Endothelial cell of umbilical vein (primary cell): ENCODE measurements at regions not wholly inside any gene's neighbourhood (a gene's known extent, or its start where the extent isn't known, plus 50 kb on each side); places are given as distances from the start of the nearest gene placed in this dataset.

Experiments
- BruUV-seq: library from RNA; stranded (reverse); fragments of 400-500 nt; replicated peaks from 2 replicates; lab custom pipeline; 2021; lab: Mats Ljungman, UMichigan
- CTCF ChIA-PET: fragments of 300-600, 350-600 bp; sonication (Branson Sonifier 250); formaldehyde crosslinking; loops from one replicate; lab custom pipeline; 2021; ENCODE audit warnings: antibody characterized with exemption, inconsistent platforms; lab: Charles Lee
- POLR2A ChIA-PET: fragments of 300-600, 350-600 bp; sonication (Branson Sonifier 250); formaldehyde crosslinking; loops from one replicate; lab custom pipeline; 2021; ENCODE audit warnings: antibody characterized with exemption, inconsistent platforms; lab: Charles Lee
- DNase-seq: peaks from one replicate; pipeline ENCODE4 v3.0.0-alpha.2; 2011; ENCODE audit warnings: low read depth, low spot score
- FAIRE-seq: peaks from 2 replicates; lab custom pipeline; 2011; peaks lifted over from hg19 to GRCh38; lab: Jason Lieb, UNC
- H2AFZ ChIP-seq: 2 replicates; pipeline ENCODE4 v1.6.0; 2012; ENCODE audit warnings: low read depth, low read length, control low read depth, inconsistent platforms
- H3K27ac ChIP-seq: 2 replicates; pipeline ENCODE4 v1.5.1; 2011; ENCODE audit warnings: low read depth, mild to moderate bottlenecking, control low read depth, low read length, moderate library complexity; ENCODE audit not compliant: insufficient read depth
- H3K27me3 ChIP-seq, 2 experiments: 2 replicates each; pipeline versions ENCODE4 v1.6.0 to v1.6.1; 2011; ENCODE audit warnings: low read length in 2 of 2, mixed read lengths in 1 of 2; ENCODE audit not compliant: control insufficient read depth in 2 of 2, insufficient read depth in 2 of 2
- H3K36me3 ChIP-seq, 2 experiments: 2 replicates in 1 of 2; 3 replicates in 1 of 2; pipeline ENCODE4 v1.5.1; 2011; ENCODE audit warnings: low read length in 2 of 2, mild to moderate bottlenecking in 1 of 2, moderate library complexity in 1 of 2; ENCODE audit not compliant: control insufficient read depth in 2 of 2, insufficient read depth in 2 of 2; ENCODE audit errors: extremely low read depth in 1 of 2
- H3K4me1 ChIP-seq: 3 replicates; pipeline ENCODE4 v1.5.1; 2011; ENCODE audit warnings: mild to moderate bottlenecking, low read length; ENCODE audit not compliant: control insufficient read depth, insufficient read depth; ENCODE audit errors: extremely low read depth
- H3K4me2 ChIP-seq: 2 replicates; pipeline ENCODE4 v1.6.1; 2011; ENCODE audit warnings: low read length, control low read depth, mixed read lengths; ENCODE audit not compliant: insufficient read depth
- H3K4me3 ChIP-seq, 3 experiments: fragments of 200-600 bp in 1 of 3; sonication (generic), shearing (Covaris generic) in 1 of 3; replicated peaks in 1 of 3; 2 replicates each; pipeline ENCODE4 v1.5.1; 2011 to 2016; ENCODE audit warnings: control low read depth in 3 of 3, low read length in 3 of 3, mild to moderate bottlenecking in 2 of 3, inconsistent platforms in 1 of 3, low read depth in 1 of 3, moderate library complexity in 1 of 3; ENCODE audit not compliant: insufficient read depth in 1 of 3
- H3K79me2 ChIP-seq: 2 replicates; pipeline ENCODE4 v1.6.0; 2012; ENCODE audit warnings: low read length, inconsistent platforms; ENCODE audit not compliant: control insufficient read depth, insufficient read depth
- H3K9ac ChIP-seq: replicated peaks from 2 replicates; pipeline ENCODE3; 2011; ENCODE audit warnings: low read length, control low read depth; ENCODE audit not compliant: insufficient read depth; ENCODE audit errors: extremely low read depth
- H3K9me1 ChIP-seq: replicated peaks from 3 replicates; pipeline ENCODE4 v1.6.0; 2011; ENCODE audit warnings: mild to moderate bottlenecking, low read length; ENCODE audit not compliant: control insufficient read depth, insufficient read depth; ENCODE audit errors: extremely low read depth
- H3K9me3 ChIP-seq: replicated peaks from 2 replicates; pipeline ENCODE4 v1.5.1; 2012; ENCODE audit warnings: low read length, inconsistent platforms; ENCODE audit not compliant: control insufficient read depth, insufficient read depth
- H4K20me1 ChIP-seq: replicated peaks from 2 replicates; pipeline ENCODE3; 2011; ENCODE audit warnings: mild to moderate bottlenecking, low read length; ENCODE audit not compliant: control insufficient read depth, insufficient read depth; ENCODE audit errors: extremely low read depth
- CTCF ChIP-seq, 2 donors: IDR thresholded peaks; 1 replicate in 1 of 2; 2 replicates in 1 of 2; pipeline ENCODE4 v1.5.1; 2011; ENCODE audit warnings: low read length in 2 of 2, mild to moderate bottlenecking in 2 of 2, moderate library complexity in 2 of 2, control low read depth in 1 of 2, inconsistent platforms in 1 of 2, low read depth in 1 of 2; ENCODE audit not compliant: insufficient read depth in 1 of 2; ENCODE audit errors: extremely low read depth in 1 of 2
- EZH2 ChIP-seq: IDR thresholded peaks from 2 replicates; pipeline ENCODE4 v1.6.1; 2012; ENCODE audit warnings: borderline replicate concordance, low read depth, mild to moderate bottlenecking, moderate library complexity, low read length, inconsistent platforms; ENCODE audit not compliant: severe bottlenecking
- FOS ChIP-seq: IDR thresholded peaks from 2 replicates; pipeline ENCODE4 v1.6.1; 2011; ENCODE audit warnings: mild to moderate bottlenecking, low read length, moderate library complexity, borderline replicate concordance; ENCODE audit not compliant: insufficient read depth
- JUN ChIP-seq: IDR thresholded peaks from 2 replicates; pipeline ENCODE4 v1.6.1; 2011; ENCODE audit warnings: borderline replicate concordance, low read depth; ENCODE audit not compliant: insufficient read length, insufficient read depth
- dilution Hi-C: fragments of 300-500 bp; cut with MboI; formaldehyde crosslinking; loops from one replicate; pipeline ENCODE4 v1.15.0; 2019; ENCODE audit warnings: low sequenced_read_pairs; ENCODE audit not compliant: extremely low pct_ligation_motif_present
- intact Hi-C: fragments of 100-400 bp; cut with micrococcal nuclease; formaldehyde crosslinking; loops from one replicate; pipeline ENCODE4 v1.10.0; 2022

GRCh38 chr11:130649801-130650200, 201.4 kb downstream of the ADAMTS15 start:
- dilution Hi-C loops (no loop called here), intact Hi-C loops (no loop called here)
- H3K36me3 ChIP-seq = no peaks in the 10 kb centered on the region
- H3K4me3 ChIP-seq = no peak overlapping the region
- no TSS peak for BruUV-seq
- no peak overlapping the region for H3K27ac ChIP-seq
- peaks cover 3% of the 10 kb centered on the region for H3K4me1 ChIP-seq
- H3K9ac ChIP-seq = no peak overlapping the region
- H3K27me3 ChIP-seq = peaks cover 0 to 4% of the 10 kb centered on the region in 2 experiments
- ChIA-PET POLR2A (no interaction called here), CTCF (no interaction called here)
- H2AFZ ChIP-seq = no peak overlapping the region
- DNase-seq (no peak), FAIRE-seq (no peak)
- H3K9me1 ChIP-seq = no peaks in the 10 kb centered on the region
- no peak for TF ChIP-seq EZH2
- no peak for TF ChIP-seq JUN
- H3K9me3 ChIP-seq = no peaks in the 10 kb centered on the region
- no peak overlapping the region for H3K4me2 ChIP-seq
- H3K79me2 ChIP-seq = no peaks in the 10 kb centered on the region
- H4K20me1 ChIP-seq = no peaks in the 10 kb centered on the region

- no peaks in the 10 kb centered on the region for H3K9me3 ChIP-seq
- H3K79me2 ChIP-seq = no peaks in the 10 kb centered on the region
- H3K36me3 ChIP-seq = no peaks in the 10 kb centered on the region
- ChIA-PET POLR2A (no interaction called here), CTCF (interaction anchor here (1.1 kb wide), 1 partner anchor 14 kb away, joined by 3 read pairs; no protein-coding TSS in a partner anchor)
- H2AFZ ChIP-seq = no peak overlapping the region
- H3K4me2 ChIP-seq = no peak overlapping the region
- peaks cover 3% of the 10 kb centered on the region for H3K4me1 ChIP-seq
- TF ChIP-seq CTCF (IDR thresholded peaks at IDR 0.05; ENCODE audit: extremely low read depth in 1 of 2, insufficient read depth in 1 of 2, low read depth in 1 of 2, low read length in 2 of 2) = no peak
- no peak for TF ChIP-seq FOS
- no peak overlapping the region for H3K4me3 ChIP-seq
- no TSS peak for BruUV-seq
- intact Hi-C loops = no loop called here
- dilution Hi-C loops = no loop called here
- no peaks in the 10 kb centered on the region for H3K9me1 ChIP-seq
- H3K27ac ChIP-seq = no peak overlapping the region
- FAIRE-seq (no peak), DNase-seq (no peak)
- no peak overlapping the region for H3K9ac ChIP-seq
- no peaks in the 10 kb centered on the region for H4K20me1 ChIP-seq
- H3K27me3 ChIP-seq = peaks cover 0 to 4% of the 10 kb centered on the region in 2 experiments
Measured at GRCh38 chr11:130650456-130651030, 202.1 kb downstream of the ADAMTS15 start.
